ENCODE measurements at regions not wholly inside any gene's neighbourhood (a gene's known extent, or its start where the extent isn't known, plus 50 kb on each side); places are given as distances from the start of the nearest gene placed in this dataset.

GRCh38 chr2:7858624-7859023 lies 823.2 kb upstream of the ID2 start (continued):
- TF ChIP-seq SMARCE1 (IDR thresholded peaks at IDR 0.05) = no peak
- TF ChIP-seq, protein P1, sequence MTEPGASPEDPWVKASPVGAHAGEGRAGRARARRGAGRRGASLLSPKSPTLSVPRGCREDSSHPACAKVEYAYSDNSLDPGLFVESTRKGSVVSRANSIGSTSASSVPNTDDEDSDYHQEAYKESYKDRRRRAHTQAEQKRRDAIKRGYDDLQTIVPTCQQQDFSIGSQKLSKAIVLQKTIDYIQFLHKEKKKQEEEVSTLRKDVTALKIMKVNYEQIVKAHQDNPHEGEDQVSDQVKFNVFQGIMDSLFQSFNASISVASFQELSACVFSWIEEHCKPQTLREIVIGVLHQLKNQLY (CRISPR knock-in tag; conservative IDR thresholded peaks at IDR 0.05) = no peak

- 0% methylated on average over 2 of the region's 2 CpGs for WGBS (ENCODE audit: insufficient coverage, low coverage, missing lambda C conversion rate)
- TF ChIP-seq RBM25 (IDR thresholded peaks at IDR 0.05; ENCODE audit: low read depth, low read length, severe bottlenecking) (peak; percentile 81), THAP7 (CRISPR knock-in tag; IDR thresholded peaks at IDR 0.05) (no peak)
- intact Hi-C loops (cut with micrococcal nuclease) (no loop called here), in situ Hi-C loops (cut with MboI) (no loop called here)
- Histone ChIP-seq H3K9me3 (replicated peaks; ENCODE audit: control insufficient read depth, insufficient read depth, low read depth, low read length) (no peaks in the 10 kb centered on the region), H3K4me1 (replicated peaks in 1 of 2; ENCODE audit: control insufficient read depth in 2 of 2, insufficient read depth in 2 of 2, low read length in 2 of 2) (no peaks in the 10 kb centered on the region), H3K4me3 (no peak overlapping the region), H4K20me1 (replicated peaks; ENCODE audit: control insufficient read depth, insufficient read depth, low read length) (no peaks in the 10 kb centered on the region), H3K79me2 (ENCODE audit: control insufficient read depth, insufficient read depth, low read length) (no peaks in the 10 kb centered on the region), H3K4me2 (ENCODE audit: insufficient read depth, low read length) (no peak overlapping the region), H3K27ac (ENCODE audit: extremely low read depth, low read depth, low read length) (no peak overlapping the region), H3K9ac (ENCODE audit: insufficient read depth in 1 of 2, low read depth in 2 of 2, low read length in 2 of 2) (no peak overlapping the region), H3K9me1 (ENCODE audit: control insufficient read depth, insufficient read depth, low read length) (no peaks in the 10 kb centered on the region), H3K36me3 (ENCODE audit: control insufficient read depth, insufficient read depth, low read length) (no peaks in the 10 kb centered on the region), H3K27me3 (ENCODE audit: control insufficient read depth in 2 of 2, insufficient read depth in 2 of 2, low read length in 2 of 2) (no peaks in the 10 kb centered on the region; a peak in 1 of 5 replicates), H2AFZ (ENCODE audit: low read depth, low read length) (no peak overlapping the region)
- no TSS peak for BruUV-seq (replicated peaks)
- FAIRE-seq (no peak), DNase-seq (ENCODE audit: extremely low read depth in 1 of 4, low spot score in 3 of 4) (no peak), ATAC-seq (no peak)
- CTCF ChIA-PET (ENCODE audit: low intra/inter-chr PET ratio) = no interaction called here
- POLR2A ChIA-PET = no interaction called here
These were observed 821.2 kb upstream of the ID2 start for GRCh38 chr2:7860693-7861092.

All from K562 (cell line).